ENCODE measurements at regions not wholly inside any gene's neighbourhood (a gene's known extent, or its start where the extent isn't known, plus 50 kb on each side); places are given as distances from the start of the nearest gene placed in this dataset.

DNA sequence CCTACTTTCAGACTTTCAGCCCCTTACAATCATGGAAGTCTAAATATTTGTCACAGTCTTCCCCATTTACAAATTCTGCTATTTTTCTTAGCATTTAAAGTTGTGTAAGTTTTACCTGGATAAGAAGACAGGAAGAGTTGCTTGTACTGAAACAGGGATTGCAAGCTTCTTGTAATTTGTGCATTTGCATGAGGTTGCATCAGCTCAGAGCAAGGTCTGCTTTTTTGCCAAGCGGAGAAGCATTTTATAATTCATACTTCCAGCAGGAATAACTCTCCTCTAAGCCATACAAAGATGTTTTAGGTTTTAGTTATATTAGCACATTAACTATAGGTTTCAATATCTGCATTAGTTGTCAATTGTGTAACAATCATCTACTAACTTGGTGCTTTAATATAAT is 922.0 kb upstream of the PABPC4L start:
- no peak for TF ChIP-seq EZH2 (IDR thresholded peaks at IDR 0.05)
- TF ChIP-seq FOXP2 (optimal IDR thresholded peaks at IDR 0.05; ENCODE audit: control extremely low read depth, extremely low read length, insufficient read depth) = no peak
- TF ChIP-seq POLR2AphosphoS5 (IDR thresholded peaks at IDR 0.05; ENCODE audit: borderline replicate concordance, low read depth, low read length) = no peak
- Histone ChIP-seq H3K4me3 (peak overlapping the region; percentile 1; the same call in 1 of the 2 replicates), H3K9ac (ENCODE audit: insufficient read length) (peak overlapping the region; percentile 43), H3K27ac (peak overlapping the region; percentile 93), H3K9me3 (ENCODE audit: low read depth, low read length) (no peaks in the 10 kb centered on the region), H3K36me3 (ENCODE audit: insufficient read depth, low read length) (no peaks in the 10 kb centered on the region)
- DNase-seq (ENCODE audit: low read depth, low spot score) = no peak

DNA sequence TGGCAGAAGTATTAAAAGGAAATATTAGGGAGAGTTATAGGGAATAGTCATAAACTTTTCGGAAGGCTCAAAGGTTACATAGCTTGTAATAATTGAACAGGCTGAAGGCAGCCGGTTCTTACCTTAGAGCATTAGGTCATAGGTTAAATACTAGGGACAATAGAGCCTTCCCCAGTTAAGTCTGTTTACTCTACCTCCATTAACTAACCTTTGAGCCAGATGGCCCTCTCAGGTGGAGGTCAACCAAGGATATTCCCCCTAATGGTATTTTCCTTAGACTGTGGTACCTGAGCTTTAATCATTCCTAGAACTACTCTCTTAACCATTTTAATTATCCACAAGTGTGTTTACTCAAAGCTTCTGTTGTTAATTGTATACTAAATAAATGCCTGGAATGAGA is 920.9 kb upstream of the PABPC4L start:
- no peak for DNase-seq (ENCODE audit: low read depth, low spot score)
- Histone ChIP-seq H3K9ac (ENCODE audit: insufficient read length) (no peak overlapping the region), H3K36me3 (ENCODE audit: insufficient read depth, low read length) (no peaks in the 10 kb centered on the region)

DNA sequence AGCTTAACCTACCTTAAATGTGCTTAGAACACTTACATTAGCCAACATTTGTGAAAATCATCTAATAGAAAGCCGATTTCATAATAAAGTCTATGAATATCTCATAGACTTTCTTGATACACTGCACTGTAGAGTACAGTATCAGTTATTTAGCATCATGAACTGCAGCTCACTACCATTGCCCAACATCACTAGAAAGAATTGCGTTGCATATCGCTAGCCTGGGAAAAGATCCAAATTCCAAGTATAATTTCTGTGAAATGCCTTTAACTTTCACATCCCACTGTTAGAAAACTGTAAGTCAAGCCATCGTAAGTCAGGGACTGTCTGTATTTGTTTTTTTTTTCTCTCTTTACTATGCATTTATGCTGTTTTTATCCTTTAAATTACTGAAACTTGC is 918.6 kb upstream of the PABPC4L start:
- H3K36me3 ChIP-seq (ENCODE audit: insufficient read depth, low read length) = no peaks in the 10 kb centered on the region
- H3K9me3 ChIP-seq (ENCODE audit: low read depth, low read length) = no peaks in the 10 kb centered on the region
- TF ChIP-seq POLR2AphosphoS5 (IDR thresholded peaks at IDR 0.05; ENCODE audit: borderline replicate concordance, low read depth, low read length) = no peak
- TF ChIP-seq EZH2 (IDR thresholded peaks at IDR 0.05) = no peak
- no peak for TF ChIP-seq FOXP2 (optimal IDR thresholded peaks at IDR 0.05; ENCODE audit: control extremely low read depth, extremely low read length, insufficient read depth)
- no peak overlapping the region for H3K9ac ChIP-seq (ENCODE audit: insufficient read length)
- DNase-seq (ENCODE audit: low read depth, low spot score) = no peak
- H3K27ac ChIP-seq = peak overlapping the region; percentile 67; the same call in 1 of the 2 replicates
- H3K4me3 ChIP-seq = no peak overlapping the region

More for the DNA sequence above, 920.9 kb upstream of the PABPC4L start:
- H3K27ac ChIP-seq = no peak overlapping the region
- H3K4me3 ChIP-seq = no peak overlapping the region
- no peak for TF ChIP-seq FOXP2 (optimal IDR thresholded peaks at IDR 0.05; ENCODE audit: control extremely low read depth, extremely low read length, insufficient read depth)
- TF ChIP-seq EZH2 (IDR thresholded peaks at IDR 0.05) = no peak
- TF ChIP-seq POLR2AphosphoS5 (IDR thresholded peaks at IDR 0.05; ENCODE audit: borderline replicate concordance, low read depth, low read length) = no peak
- H3K9me3 ChIP-seq (ENCODE audit: low read depth, low read length) = no peaks in the 10 kb centered on the region

DNA sequence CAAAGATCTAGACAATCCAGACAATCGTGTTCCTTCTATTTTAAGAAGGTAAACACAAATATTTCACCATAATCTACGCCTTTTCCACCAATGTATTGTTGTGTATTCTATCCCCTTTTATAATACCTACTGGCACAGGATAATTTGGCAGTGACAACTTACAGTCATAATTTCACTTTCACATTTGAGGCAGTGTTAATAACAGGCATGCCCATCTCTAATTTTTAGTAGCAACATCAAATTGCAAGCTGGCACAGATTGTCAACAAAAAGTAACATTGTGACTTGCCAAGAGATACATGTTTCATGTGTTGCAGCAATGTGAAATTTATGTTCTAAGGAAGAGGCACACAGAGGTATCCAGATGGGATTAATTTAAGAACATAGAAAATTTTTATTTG is 912.5 kb upstream of the PABPC4L start:
- no peak for TF ChIP-seq FOXP2 (optimal IDR thresholded peaks at IDR 0.05; ENCODE audit: control extremely low read depth, extremely low read length, insufficient read depth)
- TF ChIP-seq POLR2AphosphoS5 (IDR thresholded peaks at IDR 0.05; ENCODE audit: borderline replicate concordance, low read depth, low read length) = no peak
- TF ChIP-seq EZH2 (IDR thresholded peaks at IDR 0.05) = no peak
- H3K4me3 ChIP-seq = no peak overlapping the region
- no peak for DNase-seq (ENCODE audit: low read depth, low spot score)

DNA sequence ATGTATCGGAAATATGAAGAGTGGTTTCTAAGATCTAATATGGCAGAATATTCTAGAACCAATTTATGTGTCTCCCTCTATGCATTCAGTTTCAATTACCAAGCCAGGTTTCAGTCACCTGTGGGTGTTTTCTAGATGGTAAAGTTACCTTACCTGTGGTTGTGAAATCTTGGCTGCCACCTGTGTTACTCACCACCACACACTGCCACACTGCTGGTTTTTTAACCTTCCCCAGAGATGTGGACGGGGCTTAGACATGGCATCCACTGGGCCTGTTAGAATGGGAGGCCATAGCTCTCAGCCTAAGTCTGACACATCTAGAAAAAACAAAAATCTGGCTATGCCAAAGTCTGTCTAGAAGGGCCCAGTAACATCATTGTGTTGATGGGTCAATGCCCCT is 896.5 kb upstream of the PABPC4L start:
- H3K27ac ChIP-seq = no peak overlapping the region
- no peaks in the 10 kb centered on the region for H3K36me3 ChIP-seq (ENCODE audit: insufficient read depth, low read length)
- no peaks in the 10 kb centered on the region for H3K9me3 ChIP-seq (ENCODE audit: low read depth, low read length)
- H3K9ac ChIP-seq (ENCODE audit: insufficient read length) = no peak overlapping the region
- TF ChIP-seq POLR2AphosphoS5 (IDR thresholded peaks at IDR 0.05; ENCODE audit: borderline replicate concordance, low read depth, low read length) (no peak), EZH2 (IDR thresholded peaks at IDR 0.05) (no peak), FOXP2 (optimal IDR thresholded peaks at IDR 0.05; ENCODE audit: control extremely low read depth, extremely low read length, insufficient read depth) (no peak)
- DNase-seq (ENCODE audit: low read depth, low spot score) = no peak
- H3K4me3 ChIP-seq = no peak overlapping the region

More for the DNA sequence above, 912.5 kb upstream of the PABPC4L start:
- Histone ChIP-seq H3K36me3 (ENCODE audit: insufficient read depth, low read length) (no peaks in the 10 kb centered on the region), H3K27ac (no peak overlapping the region), H3K9ac (ENCODE audit: insufficient read length) (no peak overlapping the region), H3K9me3 (ENCODE audit: low read depth, low read length) (no peaks in the 10 kb centered on the region)

DNA sequence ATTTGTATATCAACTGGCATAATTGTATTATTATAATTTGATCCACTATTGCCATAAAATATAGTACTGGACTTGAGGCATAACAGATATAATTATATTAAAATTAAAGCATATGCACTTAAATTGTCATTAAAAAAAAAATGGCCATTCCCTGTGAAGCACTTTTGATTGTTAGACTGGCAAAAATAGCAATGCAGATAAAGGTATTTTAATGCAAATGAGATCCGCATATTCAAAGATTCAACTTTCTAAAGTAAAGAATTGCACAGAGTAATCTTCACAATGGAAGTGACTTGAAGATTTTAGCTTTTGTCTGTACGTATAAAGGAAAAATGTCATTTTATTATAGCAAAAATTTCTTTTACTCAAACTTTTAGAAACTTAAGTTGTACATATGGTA is 871.8 kb upstream of the PABPC4L start:
- Histone ChIP-seq H3K9ac (ENCODE audit: insufficient read length) (no peak overlapping the region), H3K36me3 (ENCODE audit: insufficient read depth, low read length) (no peaks in the 10 kb centered on the region), H3K27ac (no peak overlapping the region), H3K9me3 (ENCODE audit: low read depth, low read length) (no peaks in the 10 kb centered on the region), H3K4me3 (no peak overlapping the region)
- DNase-seq (ENCODE audit: low read depth, low spot score) = no peak
- TF ChIP-seq FOXP2 (optimal IDR thresholded peaks at IDR 0.05; ENCODE audit: control extremely low read depth, extremely low read length, insufficient read depth) (no peak), POLR2AphosphoS5 (IDR thresholded peaks at IDR 0.05; ENCODE audit: borderline replicate concordance, low read depth, low read length) (no peak), EZH2 (IDR thresholded peaks at IDR 0.05) (no peak)

DNA sequence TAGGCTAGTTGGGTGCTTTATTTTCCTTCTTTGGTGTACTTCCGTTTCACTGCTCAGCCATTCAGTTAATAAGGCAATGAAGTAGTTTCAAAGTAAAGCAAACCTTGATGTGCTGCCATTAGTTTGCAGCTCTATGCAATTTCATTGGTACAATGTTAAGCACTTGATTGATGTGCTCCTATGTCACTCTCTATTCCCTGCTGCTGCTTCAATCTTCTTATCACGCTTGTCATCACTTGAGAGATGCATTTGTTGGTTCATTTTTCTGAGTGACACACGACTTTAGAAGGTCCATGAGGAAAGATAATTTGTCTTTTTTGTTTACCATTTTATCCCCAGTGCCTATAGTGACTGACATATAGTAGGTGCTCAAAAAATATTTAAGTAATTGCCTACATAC is 871.0 kb upstream of the PABPC4L start:
- no peak for TF ChIP-seq FOXP2 (optimal IDR thresholded peaks at IDR 0.05; ENCODE audit: control extremely low read depth, extremely low read length, insufficient read depth)
- no peak for TF ChIP-seq EZH2 (IDR thresholded peaks at IDR 0.05)
- TF ChIP-seq POLR2AphosphoS5 (IDR thresholded peaks at IDR 0.05; ENCODE audit: borderline replicate concordance, low read depth, low read length) = no peak
- H3K9ac ChIP-seq (ENCODE audit: insufficient read length) = no peak overlapping the region
- no peaks in the 10 kb centered on the region for H3K9me3 ChIP-seq (ENCODE audit: low read depth, low read length)
- H3K4me3 ChIP-seq = no peak overlapping the region
- no peaks in the 10 kb centered on the region for H3K36me3 ChIP-seq (ENCODE audit: insufficient read depth, low read length)
- no peak overlapping the region for H3K27ac ChIP-seq
- no peak for DNase-seq (ENCODE audit: low read depth, low spot score)

DNA sequence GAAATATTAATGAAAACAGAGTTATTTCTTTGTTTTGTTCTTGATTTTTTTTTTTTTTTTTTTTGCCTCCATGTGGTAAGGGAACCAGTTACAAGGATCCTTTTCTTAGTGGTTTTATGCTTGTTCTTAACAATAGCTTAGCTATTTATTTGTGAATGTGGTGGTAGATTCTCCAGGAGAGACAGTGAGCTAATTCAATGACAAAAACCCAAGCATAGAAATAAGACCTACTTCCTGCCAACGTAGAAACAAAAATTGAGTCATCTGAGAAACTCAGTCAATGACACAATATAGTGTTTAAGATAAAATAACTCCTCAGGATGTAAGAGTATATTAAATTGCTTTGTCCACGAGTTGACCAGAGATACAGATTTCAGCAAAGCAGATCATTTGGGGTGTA is 863.8 kb upstream of the PABPC4L start:
- Histone ChIP-seq H3K9me3 (ENCODE audit: low read depth, low read length) (no peaks in the 10 kb centered on the region), H3K4me3 (no peak overlapping the region), H3K9ac (ENCODE audit: insufficient read length) (no peak overlapping the region), H3K27ac (no peak overlapping the region), H3K36me3 (ENCODE audit: insufficient read depth, low read length) (no peaks in the 10 kb centered on the region)
- no peak for TF ChIP-seq POLR2AphosphoS5 (IDR thresholded peaks at IDR 0.05; ENCODE audit: borderline replicate concordance, low read depth, low read length)
- DNase-seq (ENCODE audit: low read depth, low spot score) = no peak

DNA sequence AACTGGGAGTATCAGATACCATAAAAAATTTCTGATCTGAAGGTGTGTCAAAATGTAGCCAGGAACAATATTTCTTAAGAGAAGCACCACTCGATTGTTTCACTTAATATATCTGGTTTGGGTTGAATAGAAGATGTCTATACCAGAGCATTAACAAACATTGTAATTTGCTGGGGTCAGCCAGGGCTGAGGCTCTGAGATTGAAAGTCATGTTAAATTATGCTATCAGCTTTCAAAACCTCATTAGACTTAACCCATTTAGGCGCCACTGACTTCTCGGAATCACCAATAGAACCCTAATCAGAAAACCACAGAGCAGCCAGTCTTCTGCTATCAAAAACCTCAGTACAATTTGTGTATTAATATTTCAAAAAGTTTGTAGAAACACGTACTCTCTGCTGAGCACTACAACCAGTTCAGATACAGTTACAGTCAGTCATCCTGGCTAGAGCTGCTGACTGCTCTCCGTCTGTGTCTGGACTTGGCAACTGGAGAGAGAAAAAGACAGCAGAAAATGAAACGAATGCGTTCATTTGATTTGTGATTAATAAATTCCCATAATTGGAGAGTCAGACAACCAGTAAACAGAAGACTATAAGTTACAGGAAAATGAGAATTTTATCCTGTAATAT is 848.6 kb upstream of the PABPC4L start:
- Histone ChIP-seq H3K9ac (ENCODE audit: insufficient read length) (no peak overlapping the region), H3K27ac (no peak overlapping the region), H3K9me3 (ENCODE audit: low read depth, low read length) (no peaks in the 10 kb centered on the region), H3K4me3 (no peak overlapping the region), H3K36me3 (ENCODE audit: insufficient read depth, low read length) (no peaks in the 10 kb centered on the region)
- no peak for TF ChIP-seq POLR2AphosphoS5 (IDR thresholded peaks at IDR 0.05; ENCODE audit: borderline replicate concordance, low read depth, low read length)
- no peak for DNase-seq (ENCODE audit: low read depth, low spot score)

Data from SK-N-MC (cell line).